NCI-H2227 (cell line): ENCODE measurements at regions not wholly inside any gene's neighbourhood (a gene's known extent, or its start where the extent isn't known, plus 50 kb on each side); places are given as distances from the start of the nearest gene placed in this dataset.

Experiments
- DNase-seq: peaks from one replicate; lab custom pipeline; 2025; ENCODE audit not compliant: unreplicated experiment; lab: John Stamatoyannopoulos, UW

DNA sequence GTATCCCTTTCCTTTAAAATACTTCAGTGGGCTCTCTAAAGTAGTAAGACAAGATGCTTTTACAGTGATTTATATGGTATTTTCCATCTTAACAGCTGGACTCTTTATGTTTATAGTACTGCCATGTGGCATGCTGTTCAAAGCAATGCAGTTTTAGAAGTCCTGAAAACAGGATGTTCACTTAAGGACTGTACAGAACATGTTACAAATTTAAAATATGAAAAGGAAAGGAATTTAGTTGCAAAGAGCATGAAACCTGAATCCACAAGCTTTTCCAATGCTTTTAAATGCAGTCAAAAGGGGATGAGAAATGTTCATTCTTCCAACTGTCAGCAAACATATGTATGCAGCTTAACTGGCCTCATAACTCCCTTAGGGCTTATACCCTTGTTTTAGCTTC lies 580.2 kb downstream of the EFNA5 start:
- no peak for DNase-seq

DNA sequence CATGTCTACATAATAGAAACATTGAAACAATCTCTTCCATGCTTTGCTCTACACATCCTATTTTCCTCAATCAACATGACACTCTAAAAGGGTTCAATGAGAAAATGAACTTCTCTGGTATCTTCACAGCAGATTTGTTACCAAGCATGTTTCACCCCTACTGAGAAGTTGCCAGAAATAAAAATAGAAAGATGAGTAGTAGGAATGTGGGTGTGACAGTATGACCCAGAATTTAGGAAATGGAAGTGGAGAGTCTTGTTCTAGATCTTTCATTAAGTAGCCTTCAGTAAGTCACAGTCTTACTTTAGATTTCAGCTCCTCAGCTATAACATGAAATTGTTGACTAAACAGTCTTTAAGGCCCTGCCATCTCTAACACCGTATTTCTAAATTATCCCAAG lies 581.8 kb downstream of the EFNA5 start:
- no peak for DNase-seq

GRCh38 chr5:107085572-107085971 lies 585.2 kb downstream of the EFNA5 start:
- DNase-seq = no peak

GRCh38 chr5:107074996-107075395 lies 595.7 kb downstream of the EFNA5 start:
- no peak for DNase-seq

DNA sequence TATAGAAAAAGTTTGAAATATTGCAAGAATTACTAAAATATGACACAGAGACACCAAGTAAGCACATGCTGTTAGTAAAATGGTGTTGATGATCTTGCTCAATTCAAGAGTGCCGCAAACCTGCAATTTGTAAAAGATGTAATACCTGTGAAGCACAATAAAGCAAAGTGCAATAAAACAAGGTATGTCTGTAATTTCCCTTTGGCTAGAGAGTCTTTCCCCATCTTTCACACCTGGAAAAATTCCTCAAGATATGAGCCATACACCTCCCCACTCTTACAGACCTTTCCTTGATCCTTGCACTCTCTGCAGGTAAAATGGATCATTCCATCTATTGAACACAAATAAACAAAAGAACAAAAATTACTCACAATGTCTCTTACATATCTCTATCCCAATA lies 597.8 kb downstream of the EFNA5 start:
- no peak for DNase-seq

GRCh38 chr5:107072440-107072839 lies 598.3 kb downstream of the EFNA5 start:
- DNase-seq = no peak

GRCh38 chr5:107068782-107069181 lies 602.0 kb downstream of the EFNA5 start:
- DNase-seq = no peak

- DNase-seq = no peak
Observed at GRCh38 chr5:107067395-107067794, 603.3 kb downstream of the EFNA5 start.

GRCh38 chr5:107063511-107063910 lies 607.2 kb downstream of the EFNA5 start:
- DNase-seq = no peak

DNA sequence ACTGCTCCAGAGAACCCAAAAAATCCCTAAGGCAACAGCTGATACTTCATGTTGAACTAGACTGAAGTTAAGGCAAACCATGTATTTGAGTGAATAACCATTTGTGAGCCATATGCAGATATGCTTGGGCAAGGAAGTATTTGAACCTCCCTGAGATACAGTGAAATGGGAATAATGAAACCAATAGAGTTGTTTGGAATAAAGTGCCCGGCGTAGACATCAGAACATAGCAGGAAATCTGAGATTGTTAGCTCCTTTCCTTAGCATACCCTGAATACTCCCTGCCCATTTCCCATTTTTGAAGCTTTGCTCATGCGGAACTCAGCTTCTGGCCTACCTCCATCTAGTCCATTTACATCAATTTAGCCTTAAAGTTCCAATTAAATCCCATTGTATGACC lies 611.9 kb downstream of the EFNA5 start:
- DNase-seq = no peak

GRCh38 chr5:107058235-107058634 lies 612.5 kb downstream of the EFNA5 start:
- no peak for DNase-seq

- DNase-seq = no peak
Observed at GRCh38 chr5:107056278-107056677, 614.5 kb downstream of the EFNA5 start.

GRCh38 chr5:107047048-107047447 lies 623.7 kb downstream of the EFNA5 start:
- DNase-seq = no peak

DNA sequence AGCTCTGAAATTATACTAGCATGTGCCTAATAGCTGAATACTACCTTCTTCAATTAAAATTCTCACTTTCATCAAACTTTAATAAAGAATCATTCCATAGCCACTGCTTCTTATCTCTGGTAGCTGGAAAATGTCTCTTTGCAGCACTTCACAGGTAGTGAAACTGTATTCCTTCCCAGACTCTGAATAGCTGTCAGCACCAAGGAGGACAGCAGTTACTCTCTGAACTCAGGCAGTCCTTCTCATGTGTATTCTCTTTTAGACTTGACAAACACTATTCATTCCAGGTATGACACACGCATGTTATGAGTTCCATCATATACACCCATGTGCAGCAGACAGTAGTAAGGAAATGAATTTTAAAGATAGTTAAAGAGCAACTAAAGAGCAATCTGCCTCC lies 627.1 kb downstream of the EFNA5 start:
- DNase-seq = no peak

DNA sequence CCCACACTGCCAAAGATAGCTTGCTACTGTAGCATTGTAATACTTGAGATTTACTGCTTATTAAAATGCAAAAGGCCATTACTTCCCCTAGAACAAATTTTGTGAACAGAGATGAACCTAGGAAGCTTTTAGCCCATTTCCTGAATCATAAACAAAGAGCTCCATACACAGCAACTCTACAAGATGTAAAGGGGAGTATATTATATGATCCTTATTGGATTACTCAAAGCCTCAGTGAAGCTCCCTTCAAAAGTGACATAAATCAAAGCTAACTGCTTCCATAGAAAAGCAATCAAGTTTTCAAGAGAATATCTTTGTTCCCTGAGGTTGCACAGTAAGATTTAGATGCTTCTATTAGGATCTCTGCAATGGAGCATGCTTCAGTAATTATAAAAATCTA lies 629.8 kb downstream of the EFNA5 start:
- DNase-seq = peak; percentile 29

DNA sequence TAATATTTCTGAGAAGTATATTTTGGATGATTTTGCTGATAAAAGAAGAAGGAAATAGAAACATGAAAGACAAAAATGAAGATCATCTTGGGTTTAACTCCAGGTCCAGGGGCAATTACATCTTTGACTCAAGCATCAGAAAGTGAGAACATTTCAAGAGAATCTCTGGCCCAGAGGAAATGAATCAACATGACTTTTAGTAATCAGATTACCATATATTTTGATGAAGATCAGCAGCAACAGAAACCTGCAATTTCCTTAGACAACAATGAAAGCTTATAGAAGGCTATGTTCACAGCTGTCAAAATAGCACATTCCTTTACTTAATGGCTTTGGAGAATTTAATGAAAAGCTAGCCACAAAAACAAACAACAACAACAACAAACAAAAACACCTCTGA lies 638.1 kb downstream of the EFNA5 start:
- no peak for DNase-seq

GRCh38 chr5:107028938-107029337 lies 641.8 kb downstream of the EFNA5 start:
- no peak for DNase-seq

DNA sequence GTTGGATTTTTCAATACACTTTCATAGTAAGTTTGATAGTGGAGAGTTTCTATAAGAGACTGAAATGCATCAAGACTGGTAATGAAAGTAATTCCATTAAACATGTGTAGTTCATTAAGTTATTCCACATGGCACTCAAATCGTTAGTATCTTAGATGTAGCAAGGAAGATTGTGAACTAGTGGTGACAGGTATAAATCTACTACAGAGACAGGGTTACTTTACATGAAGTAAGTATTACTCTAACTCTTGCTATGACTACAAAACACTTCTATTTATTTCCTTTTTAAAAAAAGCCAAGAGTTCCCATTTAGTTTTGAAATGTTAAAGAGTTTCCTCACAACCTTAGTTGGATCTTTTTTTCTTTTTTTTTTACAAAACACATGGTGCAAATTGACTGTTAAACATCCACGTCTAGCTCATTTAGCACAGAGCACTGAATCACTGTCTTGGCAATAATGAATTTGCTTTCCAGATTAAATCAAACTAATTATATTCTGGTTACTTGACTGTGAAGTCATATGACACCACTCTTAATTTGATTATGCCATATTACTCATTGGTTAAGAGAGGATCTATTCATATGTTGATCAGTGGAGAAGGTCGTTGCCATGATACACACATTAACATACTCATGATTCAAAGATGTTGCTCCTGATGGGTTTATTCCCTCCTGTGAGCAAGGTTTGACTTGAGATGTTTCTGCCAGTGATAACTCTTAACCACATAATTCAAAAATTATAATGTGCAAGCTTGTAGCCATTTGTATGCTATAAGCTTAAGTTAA lies 644.8 kb downstream of the EFNA5 start:
- no peak for DNase-seq

DNA sequence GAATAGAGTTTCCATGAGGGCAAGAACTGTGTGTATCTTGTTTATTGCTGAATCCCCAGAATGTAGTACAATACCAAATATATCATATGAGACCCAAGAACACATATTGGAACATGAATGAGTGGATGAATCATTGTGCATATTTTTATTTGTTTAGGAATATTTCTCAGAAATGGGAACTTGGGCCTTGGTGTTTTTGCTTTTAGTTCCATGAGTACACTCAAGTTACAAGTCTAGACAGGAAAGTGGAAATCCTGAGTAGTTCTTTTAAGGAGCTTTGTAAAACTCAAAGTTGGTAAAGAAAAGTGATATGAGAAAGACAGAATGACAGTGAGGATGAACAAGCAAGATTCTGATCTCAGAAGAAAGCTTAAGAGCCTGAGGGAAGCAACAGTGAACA lies 647.0 kb downstream of the EFNA5 start:
- no peak for DNase-seq

DNA sequence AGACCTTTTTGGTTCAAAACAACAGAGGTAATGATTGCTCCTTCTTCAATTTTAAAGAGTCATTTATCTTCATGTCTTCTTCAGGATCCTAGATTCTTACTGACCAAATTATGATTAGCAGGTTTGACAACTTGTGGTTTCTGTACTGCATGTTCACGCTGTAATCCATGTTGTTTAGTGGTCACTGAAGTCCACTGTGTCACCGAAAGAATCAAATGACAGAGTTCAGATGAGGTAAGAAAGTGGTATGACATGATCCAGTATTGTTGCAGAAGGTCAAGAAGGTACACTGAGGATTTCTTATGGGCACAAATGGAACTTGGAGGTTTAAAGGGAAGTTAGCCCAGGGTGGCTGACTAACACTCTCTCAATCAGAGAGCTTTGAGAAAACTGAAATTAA lies 649.2 kb downstream of the EFNA5 start:
- no peak for DNase-seq

- no peak for DNase-seq
Observed at GRCh38 chr5:107020626-107021025, 650.1 kb downstream of the EFNA5 start.

DNA sequence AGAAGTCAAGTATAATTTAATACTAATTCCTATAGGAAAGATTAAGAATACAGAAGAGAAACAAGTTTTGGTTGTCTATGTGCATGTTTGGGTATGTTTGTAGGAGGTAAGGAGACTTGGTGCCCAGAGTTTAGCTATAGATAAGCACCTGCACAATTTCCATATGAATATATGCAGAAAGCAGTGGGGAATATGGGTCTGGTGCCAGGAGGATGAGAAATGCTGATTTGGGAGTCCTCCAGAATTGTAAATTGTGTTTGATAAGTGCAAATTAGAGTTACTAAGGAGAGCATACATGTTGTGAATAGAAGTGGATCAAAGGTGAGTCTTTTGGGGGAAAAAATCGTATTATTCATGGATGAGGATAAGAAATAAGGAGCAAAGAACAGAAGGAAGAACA lies 653.1 kb downstream of the EFNA5 start:
- DNase-seq = no peak

DNA sequence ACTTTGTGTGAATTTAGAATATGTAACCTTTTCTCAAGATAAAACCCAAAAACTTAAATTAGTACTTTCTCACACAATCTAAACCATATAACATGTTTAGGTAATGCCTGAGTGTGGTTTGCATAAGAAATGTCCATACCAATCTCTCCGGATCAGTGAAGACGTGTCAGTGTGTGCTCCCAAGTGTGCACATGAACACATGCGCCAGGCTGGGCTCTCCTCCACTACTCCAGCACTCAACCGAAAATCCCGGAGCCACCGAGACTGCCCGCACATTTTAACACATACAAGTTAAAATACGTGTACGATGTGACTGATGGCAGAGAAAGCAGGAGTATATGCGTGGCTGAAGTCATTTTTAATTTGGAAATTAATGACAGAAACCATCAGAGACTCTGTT lies 658.4 kb downstream of the EFNA5 start:
- DNase-seq = no peak
